T-helper 2 cell (primary cell): ENCODE measurements at regions not wholly inside any gene's neighbourhood (a gene's known extent, or its start where the extent isn't known, plus 50 kb on each side); places are given as distances from the start of the nearest gene placed in this dataset.
"Not testable (repeated sequence)": the region's sequence is repeated elsewhere in the genome, so short reads cannot be mapped to it uniquely, and the experiment has no call there.

Experiments
- DNase-seq, 5 experiments: peaks; one replicate each; pipeline versions ENCODE4 v3.0.0 to v3.0.0-alpha.2; 2012 to 2022

DNA sequence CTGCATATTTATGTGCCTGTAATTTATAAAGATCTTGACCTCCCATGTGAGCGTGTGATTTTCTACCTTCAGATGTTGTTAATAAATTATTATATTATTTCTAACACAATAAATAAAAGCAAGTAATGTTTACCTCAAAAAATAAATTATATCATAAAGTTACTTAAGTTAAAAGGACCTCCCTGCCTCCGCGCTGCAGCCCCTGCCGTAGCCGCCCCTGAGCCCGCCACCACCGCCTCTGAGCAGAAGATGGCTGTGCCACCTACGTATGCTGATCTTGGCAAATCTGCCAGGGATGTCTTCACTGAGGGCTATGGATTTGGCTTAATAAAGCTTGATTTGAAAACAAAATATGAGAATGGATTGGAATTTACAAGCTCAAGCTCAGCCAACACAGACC, 119.6 kb upstream of the BRWD3 start:
- DNase-seq: no peak

DNA sequence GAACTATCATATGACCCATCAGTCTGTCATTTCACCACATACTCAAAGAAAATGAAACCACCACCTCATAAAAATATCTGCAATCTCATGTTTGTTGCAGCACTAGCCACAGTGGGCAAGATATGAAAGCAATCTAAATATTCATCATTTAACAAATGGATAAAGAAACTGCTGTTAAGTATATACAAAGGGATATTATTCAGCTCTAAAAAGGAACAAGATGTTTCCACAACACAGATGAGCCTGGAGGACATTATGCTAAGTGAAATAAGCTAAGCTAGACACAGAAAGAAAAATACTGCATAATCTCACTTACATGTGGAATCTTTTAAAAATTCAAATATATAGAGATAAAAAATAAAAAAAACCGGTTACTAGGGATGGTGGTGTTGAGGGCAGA, 108.2 kb upstream of the BRWD3 start:
- no peak for DNase-seq

DNA sequence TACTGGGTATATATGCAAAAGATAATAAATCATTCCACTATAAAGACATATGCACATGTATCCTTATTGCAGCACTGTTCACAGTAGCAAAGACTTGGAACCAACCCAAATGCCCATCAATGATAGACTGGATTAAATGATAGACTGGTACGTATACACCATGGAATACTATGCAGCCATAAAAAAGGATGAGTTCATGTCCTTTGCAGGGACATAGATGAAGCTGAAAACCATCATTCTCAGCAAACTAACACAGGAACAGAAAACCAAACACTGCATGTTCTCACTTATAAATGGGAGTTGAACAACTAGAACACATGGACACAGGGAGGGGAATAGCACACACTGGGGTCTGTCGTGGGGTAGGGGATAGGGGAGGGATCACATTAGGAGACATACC, 102.7 kb upstream of the BRWD3 start:
- not testable (repeated sequence) for DNase-seq

DNA sequence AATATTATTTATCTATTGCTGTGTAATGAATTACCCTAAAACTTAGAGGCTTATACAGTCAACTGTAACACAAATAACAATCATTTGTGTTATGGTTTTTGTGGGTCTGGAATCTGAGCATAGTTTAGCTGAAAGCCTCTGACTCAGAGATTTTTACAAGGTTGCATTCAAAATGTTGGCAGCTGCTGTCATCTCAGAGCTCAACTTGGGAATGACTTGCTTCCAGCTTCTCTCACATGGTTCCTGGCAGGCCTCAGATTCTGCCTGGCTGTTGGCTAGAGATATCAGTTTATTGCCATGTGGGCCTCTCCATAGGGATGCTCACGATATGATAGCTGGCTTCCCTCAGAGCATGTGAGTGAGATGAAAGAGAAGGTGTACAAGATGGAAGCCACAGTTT, 70.2 kb upstream of the BRWD3 start:
- no peak for DNase-seq

DNA sequence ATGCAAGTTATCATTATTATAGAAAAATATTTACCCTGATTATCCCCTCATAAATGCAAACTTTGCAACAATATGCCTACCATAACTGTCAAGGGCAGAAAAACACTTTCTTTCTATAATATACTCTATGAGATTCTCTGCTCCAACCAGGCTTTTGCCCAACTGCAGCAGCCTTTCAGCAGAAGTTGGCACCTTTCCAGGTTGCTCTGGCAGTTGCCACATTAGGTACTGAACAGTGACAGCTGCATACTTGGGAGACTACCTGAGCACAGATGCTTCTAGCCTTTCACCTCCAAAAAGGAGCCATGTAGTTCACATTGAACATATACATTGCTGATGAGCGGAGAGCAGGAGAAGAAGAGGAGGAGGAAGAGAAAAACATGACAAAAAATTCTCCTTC, 69.5 kb upstream of the BRWD3 start:
- peak in 1 of 5 experiments; percentile 1 for DNase-seq

DNA sequence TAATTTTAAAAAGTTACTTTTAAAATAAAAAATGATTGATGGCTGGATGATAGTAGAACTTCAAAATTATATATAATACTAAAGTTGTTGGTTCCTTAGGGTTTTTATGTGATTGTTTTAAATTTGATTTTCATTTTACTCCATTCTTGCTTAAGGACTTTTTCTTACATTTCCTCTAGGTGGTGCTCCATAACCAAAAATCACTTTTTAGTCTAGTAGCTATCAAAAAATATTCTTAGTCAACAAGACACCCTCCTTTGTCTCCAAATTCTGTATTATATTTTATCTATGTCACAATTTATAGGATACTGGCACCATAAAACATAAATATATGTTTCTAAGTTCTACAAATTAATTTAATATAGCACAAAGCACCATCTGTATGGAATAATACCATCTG, 67.2 kb upstream of the BRWD3 start:
- peak in 1 of 5 experiments; percentile 29 for DNase-seq
